WERI-Rb-1 (cell line): ENCODE measurements at regions not wholly inside any gene's neighbourhood (a gene's known extent, or its start where the extent isn't known, plus 50 kb on each side); places are given as distances from the start of the nearest gene placed in this dataset.

ENCODE experiments used
- DNase-seq: peaks from one replicate; pipeline ENCODE4 v3.0.0-alpha.2; 2020
- H3K27ac ChIP-seq: fragments of 250-450 bp; sonication (Bioruptor Pico); 2 replicates; pipeline ENCODE4 v1.5.1; 2020; ENCODE audit warnings: mild to moderate bottlenecking, moderate library complexity
- H3K27me3 ChIP-seq: fragments of 250-450 bp; sonication (Bioruptor Pico); 2 replicates; pipeline ENCODE4 v1.5.1; 2021; ENCODE audit warnings: mild to moderate bottlenecking, low read depth, moderate library complexity; ENCODE audit not compliant: insufficient read depth, severe bottlenecking
- H3K36me3 ChIP-seq: fragments of 250-450 bp; sonication (Bioruptor Pico); 2 replicates; pipeline ENCODE4 v1.5.1; 2020; ENCODE audit warnings: mild to moderate bottlenecking, moderate library complexity
- H3K4me3 ChIP-seq: 2 replicates; pipeline ENCODE4 v1.5.1; 2011; ENCODE audit warnings: low read depth, mild to moderate bottlenecking, control low read depth, low read length
- H3K9me3 ChIP-seq: fragments of 250-450 bp; sonication (Bioruptor Pico); 2 replicates; pipeline ENCODE4 v1.5.1; 2021; ENCODE audit warnings: mild to moderate bottlenecking, moderate library complexity; ENCODE audit not compliant: severe bottlenecking
- CTCF ChIP-seq: IDR thresholded peaks from 2 replicates; pipeline ENCODE4 v1.5.1; 2011; ENCODE audit warnings: low read depth, mild to moderate bottlenecking, control low read depth, inconsistent platforms, low read length

- Histone ChIP-seq H3K27me3 (peaks cover 37% of the 10 kb centered on the region), H3K9me3 (no peaks in the 10 kb centered on the region), H3K4me3 (no peak overlapping the region), H3K27ac (no peak overlapping the region), H3K36me3 (no peaks in the 10 kb centered on the region)
- no peak for DNase-seq
- no peak for TF ChIP-seq CTCF
Measured at GRCh38 chr14:54166049-54166950, 209.7 kb upstream of the BMP4 start.

- no peak for DNase-seq
- Histone ChIP-seq H3K27ac (no peak overlapping the region), H3K9me3 (no peaks in the 10 kb centered on the region), H3K27me3 (peaks cover 47% of the 10 kb centered on the region), H3K36me3 (no peaks in the 10 kb centered on the region), H3K4me3 (no peak overlapping the region)
- no peak for TF ChIP-seq CTCF
Measured at GRCh38 chr14:54168489-54168888, 211.9 kb upstream of the BMP4 start.

- Histone ChIP-seq H3K27ac (no peak overlapping the region), H3K27me3 (peaks cover 54% of the 10 kb centered on the region), H3K4me3 (no peak overlapping the region), H3K9me3 (no peaks in the 10 kb centered on the region), H3K36me3 (no peaks in the 10 kb centered on the region)
- no peak for DNase-seq
- TF ChIP-seq CTCF, result no peak
Measured at GRCh38 chr14:54169254-54169924, 212.8 kb upstream of the BMP4 start.

- no peaks in the 10 kb centered on the region for H3K36me3 ChIP-seq
- H3K27ac ChIP-seq, result no peak overlapping the region
- H3K9me3 ChIP-seq, result no peaks in the 10 kb centered on the region
- no peak for DNase-seq
- no peak overlapping the region for H3K4me3 ChIP-seq
- TF ChIP-seq CTCF, result no peak
- H3K27me3 ChIP-seq, result peaks cover 55% of the 10 kb centered on the region
Measured at GRCh38 chr14:54170301-54170700, 213.7 kb upstream of the BMP4 start.

- no peak for TF ChIP-seq CTCF
- no peak for DNase-seq
Measured at GRCh38 chr14:54172114-54172513, 215.5 kb upstream of the BMP4 start.

More at GRCh38 chr14:54172114-54172513, 215.5 kb upstream of the BMP4 start:
- Histone ChIP-seq H3K36me3 (no peaks in the 10 kb centered on the region), H3K9me3 (no peaks in the 10 kb centered on the region), H3K27me3 (peaks cover 63% of the 10 kb centered on the region), H3K4me3 (no peak overlapping the region), H3K27ac (no peak overlapping the region)
